ENCODE measurements at regions not wholly inside any gene's neighbourhood (a gene's known extent, or its start where the extent isn't known, plus 50 kb on each side); places are given as distances from the start of the nearest gene placed in this dataset.

- DNase-seq = peak; percentile 24
These were observed 64.7 kb downstream of the ARRDC4 start for GRCh38 chr15:98025237-98025636.

GRCh38 chr15:98034731-98035130 lies 74.2 kb downstream of the ARRDC4 start:
- DNase-seq = no peak

GRCh38 chr15:98035134-98035533 lies 74.6 kb downstream of the ARRDC4 start:
- no peak for DNase-seq

GRCh38 chr15:98035577-98036010 lies 75.1 kb downstream of the ARRDC4 start:
- DNase-seq = no peak

- no peak for DNase-seq
These were observed 79.1 kb downstream of the ARRDC4 start for GRCh38 chr15:98039596-98039995.

- DNase-seq = no peak
These were observed 79.6 kb downstream of the ARRDC4 start for GRCh38 chr15:98040146-98040545.

- DNase-seq = no peak
These were observed 82.9 kb downstream of the ARRDC4 start for GRCh38 chr15:98043160-98044014.

GRCh38 chr15:98051734-98052133 lies 91.2 kb downstream of the ARRDC4 start:
- no peak for DNase-seq

- no peak for DNase-seq
These were observed 97.0 kb downstream of the ARRDC4 start for GRCh38 chr15:98057453-98057852.

GRCh38 chr15:98062869-98063268 lies 102.4 kb downstream of the ARRDC4 start:
- DNase-seq = no peak

- no peak for DNase-seq
These were observed 102.8 kb downstream of the ARRDC4 start for GRCh38 chr15:98063315-98063714.

GRCh38 chr15:98063871-98064270 lies 103.4 kb downstream of the ARRDC4 start:
- no peak for DNase-seq

GRCh38 chr15:98067339-98067738 lies 106.8 kb downstream of the ARRDC4 start:
- no peak for DNase-seq

GRCh38 chr15:98069256-98069655 lies 108.8 kb downstream of the ARRDC4 start:
- DNase-seq = no peak

- DNase-seq = no peak
These were observed 109.6 kb downstream of the ARRDC4 start for GRCh38 chr15:98070137-98070536.

- DNase-seq = no peak
These were observed 111.3 kb downstream of the ARRDC4 start for GRCh38 chr15:98071786-98072185.

- no peak for DNase-seq
These were observed 114.9 kb downstream of the ARRDC4 start for GRCh38 chr15:98075441-98075840.

- no peak for DNase-seq
These were observed 115.7 kb downstream of the ARRDC4 start for GRCh38 chr15:98076021-98076816.

- no peak for DNase-seq
These were observed 116.7 kb downstream of the ARRDC4 start for GRCh38 chr15:98077186-98077585.

- DNase-seq = no peak
These were observed 120.3 kb downstream of the ARRDC4 start for GRCh38 chr15:98080791-98081190.

GRCh38 chr15:98083203-98083910 lies 122.9 kb downstream of the ARRDC4 start:
- no peak for DNase-seq

- DNase-seq = peak; percentile 62
These were observed 124.6 kb downstream of the ARRDC4 start for GRCh38 chr15:98085003-98085639.

Data from dermis blood vessel endothelial cell (primary cell).